IMR-90 (cell line): ENCODE measurements at regions not wholly inside any gene's neighbourhood (a gene's known extent, or its start where the extent isn't known, plus 50 kb on each side); places are given as distances from the start of the nearest gene placed in this dataset.

Experiments
- ATAC-seq: fragments of 200-7000 bp; cut with Tn5 transposase; 2 replicates; pipeline ENCODE4 v1.9.1; 2020; ENCODE audit warnings: low read depth, mild to moderate bottlenecking, moderate library complexity
- BruUV-seq: library from RNA; stranded (reverse); fragments of 400-500 nt; replicated peaks from 2 replicates; lab custom pipeline; 2021; lab: Mats Ljungman, UMichigan
- CTCF ChIA-PET: fragments of 300-600 bp; formaldehyde crosslinking; extraction: SDS; loops from one replicate; lab custom pipeline; 2021; ENCODE audit warnings: antibody characterized with exemption; lab: Yijun Ruan, JAX
- POLR2A ChIA-PET: fragments of 300-600 bp; sonication (Branson Sonifier 250); formaldehyde crosslinking; loops from one replicate; lab custom pipeline; 2022; ENCODE audit warnings: antibody characterized with exemption; ENCODE audit not compliant: unreplicated experiment; lab: Charles Lee
- DNase-seq: peaks from one replicate; pipeline ENCODE4 v3.0.0; 2013
- H2AFZ ChIP-seq: replicated peaks from 2 replicates; pipeline ENCODE3; 2013; ENCODE audit warnings: low read length, mild to moderate bottlenecking; ENCODE audit not compliant: poor library complexity
- H2AK5ac ChIP-seq: 2 replicates; pipeline ENCODE4 v1.6.1; 2013; ENCODE audit warnings: low read depth, low read length, inconsistent platforms
- H2AK9ac ChIP-seq: replicated peaks from 2 replicates; pipeline ENCODE3; 2013; ENCODE audit warnings: mild to moderate bottlenecking, low read depth, low read length, moderate library complexity; ENCODE audit not compliant: poor library complexity
- H2BK120ac ChIP-seq: 2 replicates; pipeline ENCODE4 v1.6.1; 2013; ENCODE audit warnings: low read depth, low read length, inconsistent platforms
- H2BK15ac ChIP-seq: 3 replicates; pipeline ENCODE4 v1.6.1; 2013; ENCODE audit warnings: low read depth, low read length, inconsistent platforms
- H2BK20ac ChIP-seq: 2 replicates; pipeline ENCODE4 v1.6.1; 2013; ENCODE audit warnings: low read depth, mild to moderate bottlenecking, inconsistent platforms, low read length, moderate library complexity
- H2BK5ac ChIP-seq: 2 replicates; pipeline ENCODE4 v1.6.1; 2013; ENCODE audit warnings: mild to moderate bottlenecking, low read depth, low read length, inconsistent platforms; ENCODE audit not compliant: poor library complexity, severe bottlenecking
- H3K14ac ChIP-seq: replicated peaks from 2 replicates; pipeline ENCODE4 v1.6.1; 2013; ENCODE audit warnings: low read depth, low read length, inconsistent platforms
- H3K18ac ChIP-seq: 2 replicates; pipeline ENCODE4 v1.6.1; 2013; ENCODE audit warnings: low read depth, low read length, control low read depth
- H3K23ac ChIP-seq: 2 replicates; pipeline ENCODE4 v1.6.1; 2013; ENCODE audit warnings: low read depth, low read length, inconsistent platforms
- H3K27ac ChIP-seq: 2 replicates; pipeline ENCODE4 v1.5.1; 2013; ENCODE audit warnings: mild to moderate bottlenecking, control low read depth, low read length; ENCODE audit not compliant: insufficient read depth
- H3K27me3 ChIP-seq: 2 replicates; pipeline ENCODE4 v1.6.1; 2013; ENCODE audit warnings: low read length; ENCODE audit not compliant: control insufficient read depth, insufficient read depth
- H3K36me3 ChIP-seq: 2 replicates; pipeline ENCODE4 v1.6.1; 2013; ENCODE audit warnings: low read length, mixed read lengths; ENCODE audit not compliant: control insufficient read depth, insufficient read depth
- H3K4ac ChIP-seq: 2 replicates; pipeline ENCODE4 v1.6.1; 2013; ENCODE audit warnings: low read depth, low read length, inconsistent platforms
- H3K4me1 ChIP-seq: 2 replicates; pipeline ENCODE4 v1.6.1; 2013; ENCODE audit warnings: low read length, mixed read lengths; ENCODE audit not compliant: control insufficient read depth, insufficient read depth
- H3K4me2 ChIP-seq: 2 replicates; pipeline ENCODE4 v1.6.1; 2013; ENCODE audit warnings: low read depth, mild to moderate bottlenecking, control low read depth, low read length, moderate library complexity
- H3K4me3 ChIP-seq: 2 replicates; pipeline ENCODE4 v1.5.1; 2013; ENCODE audit warnings: low read depth, mild to moderate bottlenecking, control low read depth, low read length, moderate library complexity; ENCODE audit not compliant: insufficient read depth
- H3K56ac ChIP-seq: 2 replicates; pipeline ENCODE4 v1.6.1; 2013; ENCODE audit warnings: low read length, inconsistent platforms; ENCODE audit not compliant: insufficient read depth; ENCODE audit errors: extremely low read depth
- H3K79me1 ChIP-seq, 2 experiments: 2 replicates each; pipeline ENCODE4 v1.6.1; 2013; ENCODE audit warnings: low read length in 2 of 2, inconsistent platforms in 1 of 2, low read depth in 1 of 2
- H3K9ac ChIP-seq: 2 replicates; pipeline ENCODE4 v1.6.1; 2013; ENCODE audit warnings: low read depth, low read length, control low read depth
- H3K9me1 ChIP-seq: 2 replicates; pipeline ENCODE4 v1.6.1; 2013; ENCODE audit warnings: low read length, inconsistent platforms; ENCODE audit not compliant: insufficient read depth
- H3K9me3 ChIP-seq: 2 replicates; pipeline ENCODE4 v1.6.1; 2013; ENCODE audit warnings: low read length; ENCODE audit not compliant: control insufficient read depth, insufficient read depth
- H4K20me1 ChIP-seq: 2 replicates; pipeline ENCODE4 v1.6.1; 2013; ENCODE audit warnings: low read length, inconsistent platforms; ENCODE audit not compliant: insufficient read depth
- H4K5ac ChIP-seq: 2 replicates; pipeline ENCODE4 v1.6.1; 2013; ENCODE audit warnings: mild to moderate bottlenecking, low read depth, low read length, control low read depth
- H4K8ac ChIP-seq, 2 experiments: 2 replicates each; pipeline ENCODE4 v1.6.1; 2013; ENCODE audit warnings: low read depth in 2 of 2, low read length in 2 of 2, control low read depth in 1 of 2, inconsistent platforms in 1 of 2
- H4K91ac ChIP-seq: 2 replicates; pipeline ENCODE4 v1.6.1; 2013; ENCODE audit warnings: low read depth, low read length, inconsistent platforms; ENCODE audit not compliant: insufficient read depth
- CHD1 ChIP-seq: IDR thresholded peaks from 2 replicates; pipeline ENCODE4 v1.6.1; 2012; ENCODE audit warnings: low read depth, low read length, improper control_type of control experiment
- MAFK ChIP-seq: IDR thresholded peaks from 2 replicates; pipeline ENCODE4 v1.6.1; 2012; ENCODE audit warnings: low read depth, low read length, improper control_type of control experiment
- MAZ ChIP-seq: IDR thresholded peaks from 2 replicates; pipeline ENCODE4 v1.6.1; 2012; ENCODE audit warnings: low read depth, mild to moderate bottlenecking, low read length, improper control_type of control experiment, moderate library complexity, borderline replicate concordance
- RAD21 ChIP-seq: IDR thresholded peaks from 2 replicates; pipeline ENCODE4 v1.6.1; 2012; ENCODE audit warnings: low read length, improper control_type of control experiment
- RCOR1 ChIP-seq: IDR thresholded peaks from 2 replicates; pipeline ENCODE4 v1.6.1; 2012; ENCODE audit warnings: mild to moderate bottlenecking, low read length, improper control_type of control experiment; ENCODE audit not compliant: insufficient replicate concordance
- RFX5 ChIP-seq: IDR thresholded peaks from 2 replicates; pipeline ENCODE4 v1.8.0; 2012; ENCODE audit warnings: low read depth, mild to moderate bottlenecking, low read length, moderate library complexity
- WGBS, 2 experiments: methylation state at CpG; one replicate each; pipeline versions ENCODE4 v1.1.5 to v1.1.7; 2013; ENCODE audit warnings: missing lambda C conversion rate in 2 of 2; ENCODE audit not compliant: insufficient read length in 1 of 2; ENCODE audit errors: extremely low coverage in 2 of 2; 5-methylcytosine and 5-hydroxymethylcytosine counted together
- dilution Hi-C: fragments of 300-500 bp; cut with HindIII; formaldehyde crosslinking; loops from one replicate; pipeline ENCODE4 v1.14.3; 2018; ENCODE audit warnings: low sequenced_read_pairs; ENCODE audit not compliant: unreplicated experiment
- in situ Hi-C: fragments of 300-500 bp; cut with MboI; formaldehyde crosslinking; loops from 3 replicates; pipeline ENCODE4 v1.14.3; 2019; ENCODE audit warnings: low sequenced_read_pairs, inconsistent platforms, mixed read lengths
- intact Hi-C: fragments of 100-400 bp; cut with micrococcal nuclease; formaldehyde crosslinking; loops from 2 replicates; pipeline ENCODE4 v1.10.0; 2022
- TF ChIP-seq, protein P1 (sequence below): conservative IDR thresholded peaks from 2 replicates; pipeline ENCODE4 v1.5.1; 2012; ENCODE audit warnings: mild to moderate bottlenecking, low read depth, low read length, improper control_type of control experiment

DNA sequence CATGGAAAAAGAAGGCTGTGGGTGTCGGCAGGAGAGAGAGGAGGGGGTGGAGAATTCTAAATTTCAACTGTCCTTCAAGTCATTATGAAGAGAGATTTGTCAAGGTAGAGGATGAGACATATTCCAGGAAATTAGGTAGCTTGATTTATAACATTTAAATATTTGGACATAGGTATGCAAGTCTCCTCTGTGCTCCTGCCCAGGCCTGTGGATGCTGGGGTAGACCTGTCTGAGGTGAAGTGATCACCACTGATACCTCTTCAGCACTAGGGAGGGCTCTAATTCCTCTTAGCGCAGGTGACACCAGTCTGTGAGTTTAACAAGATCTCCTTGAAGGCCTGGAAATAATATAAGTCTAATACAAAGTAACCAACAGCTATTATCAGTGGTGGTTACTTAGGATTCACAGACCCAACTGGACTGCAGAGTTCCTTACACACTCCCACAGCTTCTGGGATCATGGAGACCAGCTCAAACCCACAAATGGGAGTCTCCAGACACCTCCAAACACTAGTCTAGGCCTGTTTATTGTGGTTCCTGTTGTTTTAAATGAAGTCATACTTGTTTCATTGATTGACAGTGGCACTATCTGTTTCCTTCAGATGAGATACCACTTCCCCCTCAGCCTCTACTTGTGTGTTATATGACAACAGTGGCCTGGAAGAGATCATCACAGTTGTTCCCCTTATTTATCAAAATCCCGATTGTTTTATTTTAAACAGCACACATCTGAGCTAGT is 104.1 kb upstream of the ITPRID2 start:
- POLR2A ChIA-PET: interaction anchor here (0.5 kb wide), 1 partner anchor 941 kb away, joined by 3 read pairs; no protein-coding TSS in a partner anchor
- whole genome bisulfite sequencing, 2 experiments: no CpG with 5 or more reads among the region's 3 CpGs

More for the DNA sequence above, 104.1 kb upstream of the ITPRID2 start:
- H3K27ac ChIP-seq: no peak overlapping the region
- peak overlapping the region; percentile 88 for H2AK5ac ChIP-seq
- CTCF ChIA-PET: interaction anchor here (0.6 kb wide), 2 partner anchors 177 to 861 kb away, joined by 4 read pairs; no protein-coding TSS in a partner anchor
- peak overlapping the region; percentile 75; the same call in 1 of the 2 replicates for H3K18ac ChIP-seq
- H4K5ac ChIP-seq: peak overlapping the region; percentile 35; the same call in 1 of the 2 replicates
- no peaks in the 10 kb centered on the region for H3K36me3 ChIP-seq
- H2AK9ac ChIP-seq: no peak overlapping the region
- H4K20me1 ChIP-seq: no peaks in the 10 kb centered on the region
- ATAC-seq (no peak), DNase-seq (no peak)
- dilution Hi-C loops (no loop called here), intact Hi-C loops (loop anchor here (5.0 kb wide), 1 partner anchor 105 kb away; the partner anchor contains the start of gene ITPRID2), in situ Hi-C loops (no loop called here)
- peak overlapping the region; percentile 82 for H3K4ac ChIP-seq
- no TSS peak for BruUV-seq
- no peak overlapping the region for H3K56ac ChIP-seq
- H3K23ac ChIP-seq: peak overlapping the region; percentile 47; the same call in 1 of the 2 replicates
- H3K79me1 ChIP-seq: no peaks in the 10 kb centered on the region; a peak in 1 of 4 replicates
- no peak overlapping the region for H3K4me2 ChIP-seq
- H2BK20ac ChIP-seq: peak overlapping the region; percentile 91
- peak overlapping the region; percentile 94 for H2BK120ac ChIP-seq
- no peak overlapping the region for H3K4me3 ChIP-seq
- H2BK5ac ChIP-seq: peak overlapping the region; percentile 68
- H3K4me1 ChIP-seq: peaks cover 13% of the 10 kb centered on the region; the same call in 1 of the 2 replicates
- H2AFZ ChIP-seq: no peak overlapping the region
- no peaks in the 10 kb centered on the region for H3K27me3 ChIP-seq
- H2BK15ac ChIP-seq: peak overlapping the region; percentile 92
- H4K91ac ChIP-seq: peak overlapping the region; percentile 62
- H3K9ac ChIP-seq: no peak overlapping the region
- H3K14ac ChIP-seq: peak overlapping the region; percentile 57; the same call in 1 of the 2 replicates
- H3K9me3 ChIP-seq: no peaks in the 10 kb centered on the region
- peaks cover 13% of the 10 kb centered on the region for H3K9me1 ChIP-seq
- peak overlapping the region; percentile 19 to 82; a peak in 1 of 4 replicates for H4K8ac ChIP-seq
- TF ChIP-seq CHD1 (no peak), RFX5 (no peak), RCOR1 (no peak), MAFK (no peak), MAZ (no peak), RAD21 (no peak)
- TF ChIP-seq, protein P1, sequence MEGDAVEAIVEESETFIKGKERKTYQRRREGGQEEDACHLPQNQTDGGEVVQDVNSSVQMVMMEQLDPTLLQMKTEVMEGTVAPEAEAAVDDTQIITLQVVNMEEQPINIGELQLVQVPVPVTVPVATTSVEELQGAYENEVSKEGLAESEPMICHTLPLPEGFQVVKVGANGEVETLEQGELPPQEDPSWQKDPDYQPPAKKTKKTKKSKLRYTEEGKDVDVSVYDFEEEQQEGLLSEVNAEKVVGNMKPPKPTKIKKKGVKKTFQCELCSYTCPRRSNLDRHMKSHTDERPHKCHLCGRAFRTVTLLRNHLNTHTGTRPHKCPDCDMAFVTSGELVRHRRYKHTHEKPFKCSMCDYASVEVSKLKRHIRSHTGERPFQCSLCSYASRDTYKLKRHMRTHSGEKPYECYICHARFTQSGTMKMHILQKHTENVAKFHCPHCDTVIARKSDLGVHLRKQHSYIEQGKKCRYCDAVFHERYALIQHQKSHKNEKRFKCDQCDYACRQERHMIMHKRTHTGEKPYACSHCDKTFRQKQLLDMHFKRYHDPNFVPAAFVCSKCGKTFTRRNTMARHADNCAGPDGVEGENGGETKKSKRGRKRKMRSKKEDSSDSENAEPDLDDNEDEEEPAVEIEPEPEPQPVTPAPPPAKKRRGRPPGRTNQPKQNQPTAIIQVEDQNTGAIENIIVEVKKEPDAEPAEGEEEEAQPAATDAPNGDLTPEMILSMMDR: no peak
